Neuron (in vitro differentiated cells): ENCODE measurements at regions not wholly inside any gene's neighbourhood (a gene's known extent, or its start where the extent isn't known, plus 50 kb on each side); places are given as distances from the start of the nearest gene placed in this dataset.

ENCODE experiments used
- H2AFZ ChIP-seq: one replicate; pipeline ENCODE4 v1.6.1; 2013; ENCODE audit warnings: low read depth, mild to moderate bottlenecking, inconsistent platforms, low read length, moderate library complexity
- H3K27me3 ChIP-seq: one replicate; pipeline ENCODE4 v1.6.1; 2013; ENCODE audit warnings: low read length; ENCODE audit not compliant: insufficient read depth
- H3K36me3 ChIP-seq: one replicate; pipeline ENCODE4 v1.6.1; 2013; ENCODE audit warnings: low read length; ENCODE audit not compliant: insufficient read depth
- H3K4me1 ChIP-seq: one replicate; pipeline ENCODE4 v1.6.1; 2013; ENCODE audit warnings: low read length; ENCODE audit not compliant: insufficient read depth
- H3K4me3 ChIP-seq: 2 replicates; pipeline ENCODE4 v1.5.1; 2013; ENCODE audit warnings: mild to moderate bottlenecking, low read length, moderate library complexity
- H3K9me3 ChIP-seq: one replicate; pipeline ENCODE4 v1.6.1; 2013; ENCODE audit warnings: low read length

GRCh38 chr12:91422811-91423692, 240.4 kb upstream of the DCN start:
- no peaks in the 10 kb centered on the region for H3K36me3 ChIP-seq
- H3K4me3 ChIP-seq, result no peak overlapping the region
- no peak overlapping the region for H2AFZ ChIP-seq
- H3K9me3 ChIP-seq, result no peaks in the 10 kb centered on the region
- H3K4me1 ChIP-seq, result no peaks in the 10 kb centered on the region
- H3K27me3 ChIP-seq, result no peaks in the 10 kb centered on the region

GRCh38 chr12:91422127-91422526, 239.5 kb upstream of the DCN start:
- Histone ChIP-seq H2AFZ (no peak overlapping the region), H3K9me3 (no peaks in the 10 kb centered on the region), H3K4me3 (no peak overlapping the region), H3K4me1 (no peaks in the 10 kb centered on the region), H3K27me3 (no peaks in the 10 kb centered on the region), H3K36me3 (no peaks in the 10 kb centered on the region)

GRCh38 chr12:91419809-91420208, 237.2 kb upstream of the DCN start:
- H2AFZ ChIP-seq, result no peak overlapping the region
- no peaks in the 10 kb centered on the region for H3K27me3 ChIP-seq
- H3K4me1 ChIP-seq, result peaks cover 2% of the 10 kb centered on the region
- no peak overlapping the region for H3K4me3 ChIP-seq
- no peaks in the 10 kb centered on the region for H3K36me3 ChIP-seq
- H3K9me3 ChIP-seq, result no peaks in the 10 kb centered on the region

- Histone ChIP-seq H3K4me3 (no peak overlapping the region), H3K4me1 (peaks cover 5% of the 10 kb centered on the region), H3K36me3 (no peaks in the 10 kb centered on the region), H3K9me3 (no peaks in the 10 kb centered on the region), H3K27me3 (no peaks in the 10 kb centered on the region), H2AFZ (no peak overlapping the region)
These were observed 235.8 kb upstream of the DCN start for GRCh38 chr12:91418221-91419090.

GRCh38 chr12:91417650-91418049, 235.0 kb upstream of the DCN start:
- Histone ChIP-seq H2AFZ (no peak overlapping the region), H3K36me3 (no peaks in the 10 kb centered on the region), H3K9me3 (no peaks in the 10 kb centered on the region), H3K4me1 (peaks cover 5% of the 10 kb centered on the region), H3K27me3 (no peaks in the 10 kb centered on the region), H3K4me3 (no peak overlapping the region)

- no peaks in the 10 kb centered on the region for H3K9me3 ChIP-seq
- no peak overlapping the region for H3K4me3 ChIP-seq
- no peaks in the 10 kb centered on the region for H3K36me3 ChIP-seq
- no peaks in the 10 kb centered on the region for H3K27me3 ChIP-seq
- H3K4me1 ChIP-seq, result peaks cover 5% of the 10 kb centered on the region
- H2AFZ ChIP-seq, result no peak overlapping the region
These were observed 232.0 kb upstream of the DCN start for GRCh38 chr12:91414636-91415035.

GRCh38 chr12:91413581-91414546, 231.2 kb upstream of the DCN start:
- H3K4me1 ChIP-seq, result peaks cover 5% of the 10 kb centered on the region
- no peaks in the 10 kb centered on the region for H3K36me3 ChIP-seq
- no peaks in the 10 kb centered on the region for H3K9me3 ChIP-seq
- H3K27me3 ChIP-seq, result no peaks in the 10 kb centered on the region
- H2AFZ ChIP-seq, result no peak overlapping the region
- no peak overlapping the region for H3K4me3 ChIP-seq

GRCh38 chr12:91406920-91407341, 224.3 kb upstream of the DCN start:
- Histone ChIP-seq H3K4me3 (no peak overlapping the region), H3K4me1 (peaks cover 9% of the 10 kb centered on the region), H3K36me3 (no peaks in the 10 kb centered on the region), H3K27me3 (no peaks in the 10 kb centered on the region), H2AFZ (no peak overlapping the region), H3K9me3 (no peaks in the 10 kb centered on the region)

- Histone ChIP-seq H3K4me3 (no peak overlapping the region), H3K9me3 (no peaks in the 10 kb centered on the region), H2AFZ (no peak overlapping the region), H3K4me1 (peaks cover 9% of the 10 kb centered on the region), H3K36me3 (no peaks in the 10 kb centered on the region), H3K27me3 (no peaks in the 10 kb centered on the region)
These were observed 221.8 kb upstream of the DCN start for GRCh38 chr12:91404441-91404840.

GRCh38 chr12:91401190-91401589, 218.6 kb upstream of the DCN start:
- H3K4me3 ChIP-seq, result no peak overlapping the region
- H3K9me3 ChIP-seq, result no peaks in the 10 kb centered on the region
- no peaks in the 10 kb centered on the region for H3K27me3 ChIP-seq
- peaks cover 18% of the 10 kb centered on the region for H3K4me1 ChIP-seq
- no peak overlapping the region for H2AFZ ChIP-seq
- H3K36me3 ChIP-seq, result no peaks in the 10 kb centered on the region

- H3K9me3 ChIP-seq, result no peaks in the 10 kb centered on the region
- H3K4me1 ChIP-seq, result peaks cover 18% of the 10 kb centered on the region
- no peak overlapping the region for H3K4me3 ChIP-seq
- H3K36me3 ChIP-seq, result no peaks in the 10 kb centered on the region
- H2AFZ ChIP-seq, result no peak overlapping the region
- no peaks in the 10 kb centered on the region for H3K27me3 ChIP-seq
These were observed 217.7 kb upstream of the DCN start for GRCh38 chr12:91400271-91400670.

- Histone ChIP-seq H2AFZ (peak overlapping the region; percentile 22), H3K36me3 (no peaks in the 10 kb centered on the region), H3K4me1 (peaks cover 10% of the 10 kb centered on the region), H3K4me3 (no peak overlapping the region), H3K27me3 (no peaks in the 10 kb centered on the region), H3K9me3 (peaks cover 2% of the 10 kb centered on the region)
These were observed 215.4 kb upstream of the DCN start for GRCh38 chr12:91397866-91398532.
